Adrenal gland (tissue), 5 donors: ENCODE measurements at regions not wholly inside any gene's neighbourhood (a gene's known extent, or its start where the extent isn't known, plus 50 kb on each side); places are given as distances from the start of the nearest gene placed in this dataset.
"Not testable (repeated sequence)": the region's sequence is repeated elsewhere in the genome, so short reads cannot be mapped to it uniquely, and the experiment has no call there.

Experiments used
- POLR2A ChIP-seq, 2 donors: fragments of 450-650 bp; IDR thresholded peaks; one replicate each; pipeline ENCODE4 v1.6.1; 2017; ENCODE audit warnings: antibody characterized with exemption in 2 of 2, mild to moderate bottlenecking in 2 of 2, moderate library complexity in 1 of 2
- TF ChIP-seq, protein P1 (sequence below), 6 experiments: fragments of 450-650 bp in 4 of 6; fragments of 200-600 bp in 2 of 6; sonication (generic) in 1 of 6; IDR thresholded peaks; 1 replicate in 5 of 6; 2 replicates in 1 of 6; pipeline versions ENCODE4 v1.5.1 to v1.8.0; 2016 to 2021; ENCODE audit warnings: antibody characterized with exemption in 6 of 6, mild to moderate bottlenecking in 2 of 6, moderate library complexity in 1 of 6
- donor health status: DM: no; HTN: no; CAD: no.

DNA sequence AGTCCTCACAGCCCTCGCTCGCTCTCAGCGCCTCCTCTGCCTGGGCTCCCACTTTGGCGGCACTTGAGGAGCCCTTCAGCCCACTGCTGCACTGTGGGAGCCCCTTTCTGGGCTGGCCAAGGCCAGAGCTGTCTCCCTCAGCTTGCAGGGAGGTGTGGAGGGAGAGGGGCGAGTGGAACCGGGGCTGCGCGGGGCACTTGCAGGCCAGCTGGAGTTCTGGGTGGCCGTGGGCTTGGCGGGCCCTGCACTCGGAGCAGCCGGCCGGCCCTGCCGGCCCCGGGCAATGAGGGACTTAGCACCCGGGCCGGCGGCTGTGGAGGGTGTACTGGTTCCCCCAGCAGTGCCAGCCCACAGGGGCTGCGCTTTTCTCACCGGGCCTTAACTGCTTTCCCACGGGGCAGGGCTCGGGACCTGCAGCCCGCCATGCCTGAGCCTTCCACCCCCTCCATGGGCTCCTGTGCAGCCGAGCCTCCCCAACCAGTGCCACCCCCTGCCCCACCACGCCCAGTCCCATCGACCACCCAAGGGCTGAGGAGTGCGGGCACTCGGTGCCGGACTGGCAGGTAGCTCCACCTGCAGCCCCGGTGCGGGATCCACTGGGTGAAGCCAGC is 584.1 kb upstream of the KLF12 start:
- TF ChIP-seq, protein P1, sequence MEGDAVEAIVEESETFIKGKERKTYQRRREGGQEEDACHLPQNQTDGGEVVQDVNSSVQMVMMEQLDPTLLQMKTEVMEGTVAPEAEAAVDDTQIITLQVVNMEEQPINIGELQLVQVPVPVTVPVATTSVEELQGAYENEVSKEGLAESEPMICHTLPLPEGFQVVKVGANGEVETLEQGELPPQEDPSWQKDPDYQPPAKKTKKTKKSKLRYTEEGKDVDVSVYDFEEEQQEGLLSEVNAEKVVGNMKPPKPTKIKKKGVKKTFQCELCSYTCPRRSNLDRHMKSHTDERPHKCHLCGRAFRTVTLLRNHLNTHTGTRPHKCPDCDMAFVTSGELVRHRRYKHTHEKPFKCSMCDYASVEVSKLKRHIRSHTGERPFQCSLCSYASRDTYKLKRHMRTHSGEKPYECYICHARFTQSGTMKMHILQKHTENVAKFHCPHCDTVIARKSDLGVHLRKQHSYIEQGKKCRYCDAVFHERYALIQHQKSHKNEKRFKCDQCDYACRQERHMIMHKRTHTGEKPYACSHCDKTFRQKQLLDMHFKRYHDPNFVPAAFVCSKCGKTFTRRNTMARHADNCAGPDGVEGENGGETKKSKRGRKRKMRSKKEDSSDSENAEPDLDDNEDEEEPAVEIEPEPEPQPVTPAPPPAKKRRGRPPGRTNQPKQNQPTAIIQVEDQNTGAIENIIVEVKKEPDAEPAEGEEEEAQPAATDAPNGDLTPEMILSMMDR (IDR thresholded peaks at IDR 0.05) = not testable (repeated sequence)
- not testable (repeated sequence) for TF ChIP-seq POLR2A (IDR thresholded peaks at IDR 0.05)
